IMR-90 (cell line): ENCODE measurements at regions not wholly inside any gene's neighbourhood (a gene's known extent, or its start where the extent isn't known, plus 50 kb on each side); places are given as distances from the start of the nearest gene placed in this dataset.

ENCODE experiments used
- ATAC-seq: fragments of 200-7000 bp; cut with Tn5 transposase; 2 replicates; pipeline ENCODE4 v1.9.1; 2020; ENCODE audit warnings: low read depth, mild to moderate bottlenecking, moderate library complexity
- BruUV-seq: library from RNA; stranded (reverse); fragments of 400-500 nt; replicated peaks from 2 replicates; lab custom pipeline; 2021; lab: Mats Ljungman, UMichigan
- CTCF ChIA-PET: fragments of 300-600 bp; formaldehyde crosslinking; extraction: SDS; loops from one replicate; lab custom pipeline; 2021; ENCODE audit warnings: antibody characterized with exemption; lab: Yijun Ruan, JAX
- POLR2A ChIA-PET: fragments of 300-600 bp; sonication (Branson Sonifier 250); formaldehyde crosslinking; loops from one replicate; lab custom pipeline; 2022; ENCODE audit warnings: antibody characterized with exemption; ENCODE audit not compliant: unreplicated experiment; lab: Charles Lee
- DNase-seq: peaks from one replicate; pipeline ENCODE4 v3.0.0; 2013
- H2AFZ ChIP-seq: replicated peaks from 2 replicates; pipeline ENCODE3; 2013; ENCODE audit warnings: low read length, mild to moderate bottlenecking; ENCODE audit not compliant: poor library complexity
- H2AK5ac ChIP-seq: 2 replicates; pipeline ENCODE4 v1.6.1; 2013; ENCODE audit warnings: low read depth, low read length, inconsistent platforms
- H2AK9ac ChIP-seq: replicated peaks from 2 replicates; pipeline ENCODE3; 2013; ENCODE audit warnings: mild to moderate bottlenecking, low read depth, low read length, moderate library complexity; ENCODE audit not compliant: poor library complexity
- H2BK120ac ChIP-seq: 2 replicates; pipeline ENCODE4 v1.6.1; 2013; ENCODE audit warnings: low read depth, low read length, inconsistent platforms
- H2BK15ac ChIP-seq: 3 replicates; pipeline ENCODE4 v1.6.1; 2013; ENCODE audit warnings: low read depth, low read length, inconsistent platforms
- H2BK20ac ChIP-seq: 2 replicates; pipeline ENCODE4 v1.6.1; 2013; ENCODE audit warnings: low read depth, mild to moderate bottlenecking, inconsistent platforms, low read length, moderate library complexity
- H2BK5ac ChIP-seq: 2 replicates; pipeline ENCODE4 v1.6.1; 2013; ENCODE audit warnings: mild to moderate bottlenecking, low read depth, low read length, inconsistent platforms; ENCODE audit not compliant: poor library complexity, severe bottlenecking
- H3K14ac ChIP-seq: replicated peaks from 2 replicates; pipeline ENCODE4 v1.6.1; 2013; ENCODE audit warnings: low read depth, low read length, inconsistent platforms
- H3K18ac ChIP-seq: 2 replicates; pipeline ENCODE4 v1.6.1; 2013; ENCODE audit warnings: low read depth, low read length, control low read depth
- H3K23ac ChIP-seq: 2 replicates; pipeline ENCODE4 v1.6.1; 2013; ENCODE audit warnings: low read depth, low read length, inconsistent platforms
- H3K27ac ChIP-seq: 2 replicates; pipeline ENCODE4 v1.5.1; 2013; ENCODE audit warnings: mild to moderate bottlenecking, control low read depth, low read length; ENCODE audit not compliant: insufficient read depth
- H3K27me3 ChIP-seq: 2 replicates; pipeline ENCODE4 v1.6.1; 2013; ENCODE audit warnings: low read length; ENCODE audit not compliant: control insufficient read depth, insufficient read depth
- H3K36me3 ChIP-seq: 2 replicates; pipeline ENCODE4 v1.6.1; 2013; ENCODE audit warnings: low read length, mixed read lengths; ENCODE audit not compliant: control insufficient read depth, insufficient read depth
- H3K4ac ChIP-seq: 2 replicates; pipeline ENCODE4 v1.6.1; 2013; ENCODE audit warnings: low read depth, low read length, inconsistent platforms
- H3K4me1 ChIP-seq: 2 replicates; pipeline ENCODE4 v1.6.1; 2013; ENCODE audit warnings: low read length, mixed read lengths; ENCODE audit not compliant: control insufficient read depth, insufficient read depth
- H3K4me2 ChIP-seq: 2 replicates; pipeline ENCODE4 v1.6.1; 2013; ENCODE audit warnings: low read depth, mild to moderate bottlenecking, control low read depth, low read length, moderate library complexity
- H3K4me3 ChIP-seq: 2 replicates; pipeline ENCODE4 v1.5.1; 2013; ENCODE audit warnings: low read depth, mild to moderate bottlenecking, control low read depth, low read length, moderate library complexity; ENCODE audit not compliant: insufficient read depth
- H3K56ac ChIP-seq: 2 replicates; pipeline ENCODE4 v1.6.1; 2013; ENCODE audit warnings: low read length, inconsistent platforms; ENCODE audit not compliant: insufficient read depth; ENCODE audit errors: extremely low read depth
- H3K79me1 ChIP-seq, 2 experiments: 2 replicates each; pipeline ENCODE4 v1.6.1; 2013; ENCODE audit warnings: low read length in 2 of 2, inconsistent platforms in 1 of 2, low read depth in 1 of 2
- H3K9ac ChIP-seq: 2 replicates; pipeline ENCODE4 v1.6.1; 2013; ENCODE audit warnings: low read depth, low read length, control low read depth
- H3K9me1 ChIP-seq: 2 replicates; pipeline ENCODE4 v1.6.1; 2013; ENCODE audit warnings: low read length, inconsistent platforms; ENCODE audit not compliant: insufficient read depth
- H3K9me3 ChIP-seq: 2 replicates; pipeline ENCODE4 v1.6.1; 2013; ENCODE audit warnings: low read length; ENCODE audit not compliant: control insufficient read depth, insufficient read depth
- H4K20me1 ChIP-seq: 2 replicates; pipeline ENCODE4 v1.6.1; 2013; ENCODE audit warnings: low read length, inconsistent platforms; ENCODE audit not compliant: insufficient read depth
- H4K5ac ChIP-seq: 2 replicates; pipeline ENCODE4 v1.6.1; 2013; ENCODE audit warnings: mild to moderate bottlenecking, low read depth, low read length, control low read depth
- H4K8ac ChIP-seq, 2 experiments: 2 replicates each; pipeline ENCODE4 v1.6.1; 2013; ENCODE audit warnings: low read depth in 2 of 2, low read length in 2 of 2, control low read depth in 1 of 2, inconsistent platforms in 1 of 2
- H4K91ac ChIP-seq: 2 replicates; pipeline ENCODE4 v1.6.1; 2013; ENCODE audit warnings: low read depth, low read length, inconsistent platforms; ENCODE audit not compliant: insufficient read depth
- BHLHE40 ChIP-seq: fragments of 150-350 bp; IDR thresholded peaks from 2 replicates; pipeline ENCODE4 v1.6.1; 2016; ENCODE audit warnings: mild to moderate bottlenecking, low read depth, low read length
- CEBPB ChIP-seq: IDR thresholded peaks from 2 replicates; pipeline ENCODE4 v1.6.1; 2012; ENCODE audit warnings: low read depth, low read length, improper control_type of control experiment
- CHD1 ChIP-seq: IDR thresholded peaks from 2 replicates; pipeline ENCODE4 v1.6.1; 2012; ENCODE audit warnings: low read depth, low read length, improper control_type of control experiment
- CTCF ChIP-seq: conservative IDR thresholded peaks from 2 replicates; pipeline ENCODE4 v1.5.1; 2012; ENCODE audit warnings: mild to moderate bottlenecking, low read depth, low read length, improper control_type of control experiment
- ELK1 ChIP-seq: fragments of 150-350 bp; IDR thresholded peaks from 2 replicates; pipeline ENCODE4 v1.6.1; 2016; ENCODE audit warnings: low read depth, mild to moderate bottlenecking, low read length, moderate library complexity, borderline replicate concordance
- FOS ChIP-seq: fragments of 150-350 bp; IDR thresholded peaks from 2 replicates; pipeline ENCODE4 v1.6.1; 2016; ENCODE audit warnings: low read depth, low read length
- MAFK ChIP-seq: IDR thresholded peaks from 2 replicates; pipeline ENCODE4 v1.6.1; 2012; ENCODE audit warnings: low read depth, low read length, improper control_type of control experiment
- MAZ ChIP-seq: IDR thresholded peaks from 2 replicates; pipeline ENCODE4 v1.6.1; 2012; ENCODE audit warnings: low read depth, mild to moderate bottlenecking, low read length, improper control_type of control experiment, moderate library complexity, borderline replicate concordance
- MXI1 ChIP-seq: IDR thresholded peaks from 2 replicates; pipeline ENCODE4 v1.6.1; 2012; ENCODE audit warnings: low read depth, mild to moderate bottlenecking, low read length, moderate library complexity, borderline replicate concordance
- NFE2L2 ChIP-seq: fragments of 150-350 bp; IDR thresholded peaks from 2 replicates; pipeline ENCODE4 v1.6.1; 2016; ENCODE audit warnings: low read depth, mild to moderate bottlenecking, low read length
- POLR2A ChIP-seq: IDR thresholded peaks from 2 replicates; pipeline ENCODE4 v1.6.1; 2012; ENCODE audit warnings: mild to moderate bottlenecking, low read depth, low read length
- RAD21 ChIP-seq: IDR thresholded peaks from 2 replicates; pipeline ENCODE4 v1.6.1; 2012; ENCODE audit warnings: low read length, improper control_type of control experiment
- RCOR1 ChIP-seq: IDR thresholded peaks from 2 replicates; pipeline ENCODE4 v1.6.1; 2012; ENCODE audit warnings: mild to moderate bottlenecking, low read length, improper control_type of control experiment; ENCODE audit not compliant: insufficient replicate concordance
- RFX5 ChIP-seq: IDR thresholded peaks from 2 replicates; pipeline ENCODE4 v1.8.0; 2012; ENCODE audit warnings: low read depth, mild to moderate bottlenecking, low read length, moderate library complexity
- SMC3 ChIP-seq: fragments of 150-350 bp; IDR thresholded peaks from 2 replicates; pipeline ENCODE4 v1.6.1; 2016; ENCODE audit warnings: low read depth, mild to moderate bottlenecking, antibody characterized with exemption, low read length, moderate library complexity
- WGBS, 2 experiments: methylation state at CpG; one replicate each; pipeline versions ENCODE4 v1.1.5 to v1.1.7; 2013; ENCODE audit warnings: missing lambda C conversion rate in 2 of 2; ENCODE audit not compliant: insufficient read length in 1 of 2; ENCODE audit errors: extremely low coverage in 2 of 2; 5-methylcytosine and 5-hydroxymethylcytosine counted together
- dilution Hi-C: fragments of 300-500 bp; cut with HindIII; formaldehyde crosslinking; loops from one replicate; pipeline ENCODE4 v1.14.3; 2018; ENCODE audit warnings: low sequenced_read_pairs; ENCODE audit not compliant: unreplicated experiment
- in situ Hi-C: fragments of 300-500 bp; cut with MboI; formaldehyde crosslinking; loops from 3 replicates; pipeline ENCODE4 v1.14.3; 2019; ENCODE audit warnings: low sequenced_read_pairs, inconsistent platforms, mixed read lengths
- intact Hi-C: fragments of 100-400 bp; cut with micrococcal nuclease; formaldehyde crosslinking; loops from 2 replicates; pipeline ENCODE4 v1.10.0; 2022
- TF ChIP-seq, protein P1 (sequence below): fragments of 150-350 bp; IDR thresholded peaks from 2 replicates; pipeline ENCODE4 v1.6.1; 2017; ENCODE audit warnings: mild to moderate bottlenecking, antibody characterized with exemption, low read length, low read depth

- ATAC-seq (no peak), DNase-seq (peak; percentile 19)
- H4K20me1 ChIP-seq, result no peaks in the 10 kb centered on the region
- no peak overlapping the region for H2BK5ac ChIP-seq
- POLR2A ChIA-PET, result no interaction called here
- H3K9me1 ChIP-seq, result no peaks in the 10 kb centered on the region
- no peak overlapping the region for H2AK5ac ChIP-seq
- no peak overlapping the region for H3K14ac ChIP-seq
- H2BK20ac ChIP-seq, result no peak overlapping the region
- no peak overlapping the region for H3K4ac ChIP-seq
- no peak overlapping the region for H4K8ac ChIP-seq
- TF ChIP-seq, protein P1, sequence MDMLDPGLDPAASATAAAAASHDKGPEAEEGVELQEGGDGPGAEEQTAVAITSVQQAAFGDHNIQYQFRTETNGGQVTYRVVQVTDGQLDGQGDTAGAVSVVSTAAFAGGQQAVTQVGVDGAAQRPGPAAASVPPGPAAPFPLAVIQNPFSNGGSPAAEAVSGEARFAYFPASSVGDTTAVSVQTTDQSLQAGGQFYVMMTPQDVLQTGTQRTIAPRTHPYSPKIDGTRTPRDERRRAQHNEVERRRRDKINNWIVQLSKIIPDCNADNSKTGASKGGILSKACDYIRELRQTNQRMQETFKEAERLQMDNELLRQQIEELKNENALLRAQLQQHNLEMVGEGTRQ, result no peak
- TF ChIP-seq SMC3 (no peak), NFE2L2 (no peak), BHLHE40 (no peak), CTCF (no peak), MAFK (no peak), CEBPB (no peak), POLR2A (no peak), CHD1 (no peak), FOS (no peak), RCOR1 (no peak), MAZ (no peak), RFX5 (no peak), ELK1 (no peak), MXI1 (no peak), RAD21 (no peak)
- dilution Hi-C loops, result no loop called here
- H3K27me3 ChIP-seq, result no peaks in the 10 kb centered on the region
- intact Hi-C loops, result no loop called here
- no peaks in the 10 kb centered on the region for H3K9me3 ChIP-seq
- H3K4me3 ChIP-seq, result no peak overlapping the region
- no peaks in the 10 kb centered on the region for H3K36me3 ChIP-seq
- H3K23ac ChIP-seq, result no peak overlapping the region
- no peaks in the 10 kb centered on the region for H3K4me1 ChIP-seq
- H3K27ac ChIP-seq, result no peak overlapping the region
- H2AK9ac ChIP-seq, result no peak overlapping the region
- CTCF ChIA-PET, result no interaction called here
- H2AFZ ChIP-seq, result no peak overlapping the region
- no peak overlapping the region for H3K18ac ChIP-seq
- BruUV-seq, result no TSS peak
- no peak overlapping the region for H4K5ac ChIP-seq
- no peak overlapping the region for H3K9ac ChIP-seq
- no CpG with 5 or more reads among the region's 4 CpGs for WGBS, 2 experiments
- H3K4me2 ChIP-seq, result no peak overlapping the region
- in situ Hi-C loops, result no loop called here
- H4K91ac ChIP-seq, result no peak overlapping the region
- no peaks in the 10 kb centered on the region for H3K79me1 ChIP-seq
- no peak overlapping the region for H2BK15ac ChIP-seq
- H3K56ac ChIP-seq, result no peak overlapping the region
- H2BK120ac ChIP-seq, result no peak overlapping the region
Observed at GRCh38 chr15:91555312-91555711, 298.2 kb upstream of the SLCO3A1 start.
